ENCODE measurements at regions not wholly inside any gene's neighbourhood (a gene's known extent, or its start where the extent isn't known, plus 50 kb on each side); places are given as distances from the start of the nearest gene placed in this dataset.

DNA sequence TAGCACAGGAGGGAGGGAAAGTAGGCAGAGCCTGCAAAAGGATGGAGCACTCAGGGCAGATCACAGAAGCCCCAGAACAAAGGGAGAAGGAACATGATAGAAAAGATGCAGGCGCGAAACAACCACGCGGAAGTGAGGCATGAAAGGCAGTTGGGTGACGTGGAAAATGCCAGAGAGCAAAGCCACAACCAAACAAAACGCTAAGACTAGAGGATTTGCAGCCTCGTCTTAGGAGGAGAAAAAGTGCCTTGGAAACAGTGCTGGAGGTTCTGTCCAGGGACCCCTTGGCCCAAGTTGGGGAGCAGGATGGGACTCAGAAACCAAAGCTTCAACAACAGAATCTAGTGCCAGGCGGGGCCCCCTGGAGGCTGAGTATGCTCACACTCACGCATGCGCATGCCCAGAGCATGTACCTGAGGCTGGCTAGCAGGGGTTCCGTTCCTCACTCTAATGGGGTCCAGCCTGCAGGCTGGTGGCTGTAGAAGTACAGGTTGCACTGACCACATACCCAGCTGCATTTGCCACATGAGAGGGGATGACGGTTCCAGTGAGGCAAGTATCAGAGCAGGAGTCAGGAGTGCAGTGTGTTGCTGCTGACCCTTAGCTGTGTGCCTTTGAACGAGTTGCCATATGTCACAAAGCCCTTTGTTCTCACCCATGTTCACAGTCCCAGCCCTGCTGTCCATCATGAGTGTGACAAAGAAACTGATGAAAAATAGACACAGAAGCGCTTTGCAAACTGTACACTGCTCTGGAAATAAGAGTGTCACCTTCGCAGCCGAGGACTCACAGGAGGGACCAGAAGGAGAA is 568.6 kb upstream of the CADM1 start:
- H3K9ac ChIP-seq (ENCODE audit: low read length in 5 of 5): no peak overlapping the region

DNA sequence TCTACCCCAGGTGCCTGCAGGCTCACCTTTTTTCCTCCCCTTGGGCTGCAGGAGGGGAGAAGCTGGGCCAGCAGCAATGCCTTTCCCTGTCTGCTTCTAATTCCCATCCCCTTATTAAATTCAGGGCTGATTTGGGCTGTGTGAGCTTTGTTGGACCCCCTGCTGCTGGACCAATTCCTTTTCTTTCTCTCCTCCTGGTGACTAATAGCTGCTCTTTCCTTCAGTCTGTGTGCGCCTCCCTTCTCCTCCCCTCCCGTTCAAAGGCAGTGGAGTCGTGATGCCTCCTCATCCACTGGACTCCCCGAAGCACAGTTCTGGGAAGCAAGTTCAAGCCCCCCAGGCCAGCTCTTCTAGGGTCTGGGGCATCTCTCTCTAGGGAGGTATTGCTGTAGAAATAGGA is 567.9 kb upstream of the CADM1 start:
- Histone ChIP-seq H3K27me3 (ENCODE audit: control insufficient read depth in 5 of 5, insufficient read depth in 4 of 5, low read length in 5 of 5) (peaks cover 11 to 36% (median 16%) of the 10 kb centered on the region in 5 donors), H3K9ac (ENCODE audit: low read length in 5 of 5) (no peak overlapping the region), H3K27ac (ENCODE audit: low read depth, low read length) (no peak overlapping the region), H3K36me3 (ENCODE audit: control insufficient read depth in 5 of 5, insufficient read depth in 5 of 5, low read length in 5 of 5) (no peaks in the 10 kb centered on the region), H3K4me1 (ENCODE audit: control insufficient read depth in 5 of 5, insufficient read depth in 5 of 5, low read length in 5 of 5) (peaks cover 0 to 4% (median 0%) of the 10 kb centered on the region in 5 donors), H3K4me3 (ENCODE audit: low read depth in 1 of 5, low read length in 5 of 5) (no peak overlapping the region), H3K9me3 (ENCODE audit: control insufficient read depth in 5 of 5, low read length in 5 of 5) (peaks cover 0 to 3% (median 0%) of the 10 kb centered on the region in 5 donors)

More for the DNA sequence above, 568.6 kb upstream of the CADM1 start:
- Histone ChIP-seq H3K27ac (ENCODE audit: low read depth, low read length) (no peak overlapping the region), H3K9me3 (ENCODE audit: control insufficient read depth in 5 of 5, low read length in 5 of 5) (peaks cover 0 to 4% (median 0%) of the 10 kb centered on the region in 5 donors), H3K4me3 (ENCODE audit: low read depth in 1 of 5, low read length in 5 of 5) (no peak overlapping the region), H3K27me3 (ENCODE audit: control insufficient read depth in 5 of 5, insufficient read depth in 4 of 5, low read length in 5 of 5) (peaks cover 13 to 36% (median 16%) of the 10 kb centered on the region in 5 donors), H3K36me3 (ENCODE audit: control insufficient read depth in 5 of 5, insufficient read depth in 5 of 5, low read length in 5 of 5) (no peaks in the 10 kb centered on the region), H3K4me1 (ENCODE audit: control insufficient read depth in 5 of 5, insufficient read depth in 5 of 5, low read length in 5 of 5) (peaks cover 0 to 4% (median 0%) of the 10 kb centered on the region in 5 donors)

DNA sequence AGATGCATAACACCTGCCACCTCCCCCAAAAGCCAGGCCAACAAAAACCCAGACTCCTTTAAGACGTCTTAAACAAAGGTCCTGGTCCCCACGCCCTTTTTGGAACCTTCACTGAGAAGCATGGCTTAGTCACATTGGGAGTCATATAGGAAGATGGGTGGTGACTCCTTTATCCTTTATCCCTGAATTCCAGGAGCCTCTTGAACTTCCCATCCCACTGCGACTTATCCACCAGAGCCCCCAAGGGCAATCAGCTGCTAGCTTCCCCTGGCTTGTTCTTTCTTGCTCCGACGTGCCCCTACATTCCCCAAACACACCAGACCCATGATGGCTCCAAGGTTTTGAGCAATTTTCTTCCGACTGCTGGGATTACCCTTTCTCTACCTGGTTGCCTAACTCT is 567.0 kb upstream of the CADM1 start:
- Histone ChIP-seq H3K36me3 (ENCODE audit: control insufficient read depth in 5 of 5, insufficient read depth in 5 of 5, low read length in 5 of 5) (no peaks in the 10 kb centered on the region), H3K4me3 (ENCODE audit: low read depth in 1 of 5, low read length in 5 of 5) (no peak overlapping the region), H3K4me1 (ENCODE audit: control insufficient read depth in 5 of 5, insufficient read depth in 5 of 5, low read length in 5 of 5) (peaks cover 0 to 4% (median 0%) of the 10 kb centered on the region in 5 donors), H3K27ac (ENCODE audit: low read depth, low read length) (no peak overlapping the region), H3K27me3 (ENCODE audit: control insufficient read depth in 5 of 5, insufficient read depth in 4 of 5, low read length in 5 of 5) (peaks cover 11 to 36% (median 16%) of the 10 kb centered on the region in 5 donors), H3K9ac (ENCODE audit: low read length in 5 of 5) (no peak overlapping the region), H3K9me3 (ENCODE audit: control insufficient read depth in 5 of 5, low read length in 5 of 5) (no peaks in the 10 kb centered on the region)

DNA sequence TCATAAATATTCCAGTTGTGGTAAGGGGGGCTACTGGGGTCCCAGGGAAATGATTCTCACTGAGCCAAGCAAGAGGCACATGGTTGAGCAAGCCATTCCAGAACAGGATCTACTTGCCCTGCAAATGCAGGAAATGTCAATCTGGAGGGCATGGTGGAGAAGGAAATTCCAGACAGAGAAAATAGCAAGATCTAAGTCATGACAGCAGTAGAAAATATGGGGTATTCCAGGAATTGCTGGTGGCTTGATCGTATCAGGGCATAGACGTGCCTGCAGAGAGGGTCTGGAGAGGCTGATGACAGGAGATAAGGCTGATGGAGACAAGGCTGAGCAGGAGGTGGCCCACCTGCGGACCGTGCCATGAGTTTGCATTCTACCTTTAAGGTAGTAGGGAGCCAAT is 566.3 kb upstream of the CADM1 start:
- H3K36me3 ChIP-seq (ENCODE audit: control insufficient read depth in 5 of 5, insufficient read depth in 5 of 5, low read length in 5 of 5): no peaks in the 10 kb centered on the region
- no peak overlapping the region for H3K27ac ChIP-seq (ENCODE audit: low read depth, low read length)
- H3K4me3 ChIP-seq (ENCODE audit: low read depth in 1 of 5, low read length in 5 of 5): no peak overlapping the region
- H3K9ac ChIP-seq (ENCODE audit: low read length in 5 of 5): no peak overlapping the region
- H3K4me1 ChIP-seq (ENCODE audit: control insufficient read depth in 5 of 5, insufficient read depth in 5 of 5, low read length in 5 of 5): peaks cover 0 to 4% (median 0%) of the 10 kb centered on the region in 5 donors
- no peaks in the 10 kb centered on the region for H3K9me3 ChIP-seq (ENCODE audit: control insufficient read depth in 5 of 5, low read length in 5 of 5)
- peaks cover 11 to 38% (median 19%) of the 10 kb centered on the region in 5 donors for H3K27me3 ChIP-seq (ENCODE audit: control insufficient read depth in 5 of 5, insufficient read depth in 4 of 5, low read length in 5 of 5)

DNA sequence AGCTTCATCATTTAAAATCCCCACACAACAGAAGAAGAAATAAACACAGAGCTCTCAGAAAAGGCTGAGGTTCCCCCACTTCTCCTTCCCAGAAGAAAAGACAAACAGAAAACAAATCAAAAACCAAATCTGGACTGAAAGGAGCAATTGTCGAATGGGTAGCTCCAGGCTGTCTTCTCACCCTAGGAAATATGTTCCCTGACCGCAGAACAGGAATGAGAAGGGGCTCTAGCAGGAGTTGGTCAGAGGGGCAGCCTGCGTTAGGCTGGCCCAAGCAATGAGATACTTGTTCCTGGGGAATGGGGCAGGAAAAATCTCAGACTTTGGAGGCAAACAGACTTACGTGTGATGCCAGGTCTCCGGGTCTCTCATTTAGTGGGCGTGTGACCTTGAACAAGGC is 562.6 kb upstream of the CADM1 start:
- no peak overlapping the region for H3K9ac ChIP-seq (ENCODE audit: low read length in 5 of 5)
- no peak overlapping the region for H3K27ac ChIP-seq (ENCODE audit: low read depth, low read length)
- H3K4me1 ChIP-seq (ENCODE audit: control insufficient read depth in 5 of 5, insufficient read depth in 5 of 5, low read length in 5 of 5): peaks cover 0 to 9% (median 1%) of the 10 kb centered on the region in 5 donors
- no peaks in the 10 kb centered on the region for H3K36me3 ChIP-seq (ENCODE audit: control insufficient read depth in 5 of 5, insufficient read depth in 5 of 5, low read length in 5 of 5)
- no peaks in the 10 kb centered on the region for H3K9me3 ChIP-seq (ENCODE audit: control insufficient read depth in 5 of 5, low read length in 5 of 5)
- H3K27me3 ChIP-seq (ENCODE audit: control insufficient read depth in 5 of 5, insufficient read depth in 4 of 5, low read length in 5 of 5): peaks cover 3 to 28% (median 16%) of the 10 kb centered on the region in 5 donors
- no peak overlapping the region for H3K4me3 ChIP-seq (ENCODE audit: low read depth in 1 of 5, low read length in 5 of 5)

DNA sequence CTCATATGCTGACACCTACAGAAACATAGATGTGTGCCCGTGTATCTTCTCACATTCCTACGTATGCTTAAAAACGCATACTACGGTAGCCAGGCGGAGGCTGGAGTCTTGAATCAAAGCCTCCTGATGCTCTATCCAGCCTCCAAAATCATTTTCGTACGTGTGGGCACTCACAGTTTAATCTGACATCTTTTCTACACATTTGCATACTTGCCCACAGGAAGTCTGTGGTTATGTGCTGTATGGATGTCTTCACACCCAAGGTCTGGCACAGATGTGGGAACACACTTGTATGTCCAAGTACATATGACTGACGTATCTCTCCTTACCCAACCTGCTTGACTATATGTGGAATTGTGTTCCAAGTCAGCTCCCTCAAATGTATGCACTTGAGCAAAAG is 561.8 kb upstream of the CADM1 start:
- Histone ChIP-seq H3K9me3 (ENCODE audit: control insufficient read depth in 5 of 5, low read length in 5 of 5) (no peaks in the 10 kb centered on the region), H3K4me3 (ENCODE audit: low read depth in 1 of 5, low read length in 5 of 5) (no peak overlapping the region), H3K4me1 (ENCODE audit: control insufficient read depth in 5 of 5, insufficient read depth in 5 of 5, low read length in 5 of 5) (peaks cover 0 to 9% (median 1%) of the 10 kb centered on the region in 5 donors), H3K27ac (ENCODE audit: low read depth, low read length) (no peak overlapping the region), H3K9ac (ENCODE audit: low read length in 5 of 5) (no peak overlapping the region), H3K36me3 (ENCODE audit: control insufficient read depth in 5 of 5, insufficient read depth in 5 of 5, low read length in 5 of 5) (no peaks in the 10 kb centered on the region), H3K27me3 (ENCODE audit: control insufficient read depth in 5 of 5, insufficient read depth in 4 of 5, low read length in 5 of 5) (peaks cover 3 to 20% (median 8%) of the 10 kb centered on the region in 5 donors)

DNA sequence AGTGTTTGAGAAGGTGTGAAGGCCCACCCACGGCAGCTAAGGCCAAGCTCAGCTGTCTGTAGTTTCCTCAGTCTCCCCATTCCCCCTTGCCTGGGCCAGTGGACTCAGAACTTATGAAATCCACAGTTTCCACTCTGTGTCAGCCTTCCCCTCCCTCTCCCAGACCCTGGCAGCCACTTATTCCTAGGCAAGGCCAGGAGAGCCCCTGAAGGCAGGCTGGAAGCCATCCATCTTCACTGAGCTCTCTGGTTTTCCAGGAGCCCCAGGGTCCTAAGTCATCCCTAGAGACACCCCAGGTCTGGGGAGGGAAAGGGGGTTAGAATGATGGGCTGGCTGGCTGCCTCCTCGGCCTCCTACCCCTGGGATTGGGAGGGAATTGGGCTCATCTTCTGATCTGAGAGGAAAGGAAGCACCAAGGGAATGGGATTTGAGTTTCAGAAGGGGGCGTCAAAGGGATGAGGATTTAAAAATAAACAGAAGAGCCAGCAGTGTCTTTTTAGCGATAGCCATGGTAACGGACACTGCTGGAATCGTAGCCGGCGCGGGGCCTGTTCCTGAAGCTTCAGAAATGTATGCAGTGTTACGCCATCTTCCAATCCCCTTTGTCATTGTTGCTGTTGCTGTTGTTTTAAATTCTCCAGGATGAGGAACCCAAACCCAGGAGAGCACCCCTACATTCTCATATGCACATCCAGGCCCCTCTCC is 561.1 kb upstream of the CADM1 start:
- Histone ChIP-seq H3K36me3 (ENCODE audit: control insufficient read depth in 5 of 5, insufficient read depth in 5 of 5, low read length in 5 of 5) (no peaks in the 10 kb centered on the region), H3K27me3 (ENCODE audit: control insufficient read depth in 5 of 5, insufficient read depth in 4 of 5, low read length in 5 of 5) (peaks cover 3 to 16% (median 11%) of the 10 kb centered on the region in 5 donors), H3K4me3 (ENCODE audit: low read depth in 1 of 5, low read length in 5 of 5) (no peak overlapping the region), H3K4me1 (ENCODE audit: control insufficient read depth in 5 of 5, insufficient read depth in 5 of 5, low read length in 5 of 5) (peaks cover 0 to 9% (median 1%) of the 10 kb centered on the region in 5 donors), H3K27ac (ENCODE audit: low read depth, low read length) (no peak overlapping the region), H3K9me3 (ENCODE audit: control insufficient read depth in 5 of 5, low read length in 5 of 5) (no peaks in the 10 kb centered on the region), H3K9ac (ENCODE audit: low read length in 5 of 5) (no peak overlapping the region)

DNA sequence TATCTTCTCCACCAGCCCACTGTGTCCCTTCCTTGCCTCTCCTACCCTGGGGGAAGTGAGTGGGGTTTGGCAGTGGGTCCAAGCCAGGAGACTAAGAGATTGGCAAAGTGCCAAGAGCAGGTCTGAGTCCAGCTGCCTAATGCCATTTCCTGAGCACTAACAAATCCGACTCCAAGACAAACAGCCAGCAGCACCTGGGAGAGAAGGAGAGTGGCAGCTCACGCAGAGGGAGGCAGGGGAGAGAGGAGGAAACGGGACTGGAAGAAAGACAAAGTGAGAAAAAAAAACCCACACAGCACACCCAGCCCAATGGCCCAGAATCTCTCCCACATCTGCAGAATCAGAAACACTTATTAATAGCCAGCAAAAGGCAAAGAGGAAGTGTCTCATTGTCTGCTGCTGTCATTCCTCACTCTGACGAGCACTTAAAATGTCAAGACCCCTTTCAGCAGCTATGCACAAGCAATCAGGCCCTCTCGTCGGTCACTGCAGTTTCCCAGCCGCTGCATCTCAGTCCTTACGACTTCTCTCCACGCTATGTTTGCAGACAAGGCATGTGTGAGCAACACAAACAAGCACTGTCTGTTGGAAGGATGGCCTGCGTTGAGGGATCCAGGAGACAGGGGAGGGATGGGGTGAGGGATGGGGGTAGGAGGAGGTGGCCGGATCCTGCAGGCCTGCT is 558.4 kb upstream of the CADM1 start:
- Histone ChIP-seq H3K27ac (ENCODE audit: low read depth, low read length) (no peak overlapping the region), H3K27me3 (ENCODE audit: control insufficient read depth in 5 of 5, insufficient read depth in 4 of 5, low read length in 5 of 5) (peaks cover 3 to 15% (median 10%) of the 10 kb centered on the region in 5 donors), H3K4me1 (ENCODE audit: control insufficient read depth in 5 of 5, insufficient read depth in 5 of 5, low read length in 5 of 5) (peaks cover 0 to 9% (median 1%) of the 10 kb centered on the region in 5 donors), H3K36me3 (ENCODE audit: control insufficient read depth in 5 of 5, insufficient read depth in 5 of 5, low read length in 5 of 5) (no peaks in the 10 kb centered on the region), H3K9ac (ENCODE audit: low read length in 5 of 5) (no peak overlapping the region), H3K9me3 (ENCODE audit: control insufficient read depth in 5 of 5, low read length in 5 of 5) (no peaks in the 10 kb centered on the region), H3K4me3 (ENCODE audit: low read depth in 1 of 5, low read length in 5 of 5) (no peak overlapping the region)

DNA sequence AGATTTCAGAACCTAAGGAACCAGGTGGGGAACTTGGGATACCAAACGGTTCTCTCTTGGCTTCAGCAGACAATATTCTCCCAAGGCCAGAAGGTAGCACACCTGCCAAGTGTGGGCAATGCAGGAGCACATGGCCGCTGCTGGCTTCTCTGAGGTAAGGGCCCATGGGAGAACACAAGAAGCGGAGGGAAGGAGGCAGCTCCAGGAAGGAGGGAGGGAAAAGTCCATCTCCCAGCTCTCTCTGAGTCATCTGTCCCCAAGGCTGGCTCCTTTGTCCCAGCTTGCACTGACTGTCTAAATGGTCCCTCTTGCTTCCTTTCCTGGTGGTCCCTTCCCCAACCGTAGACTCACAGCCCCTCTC is 557.9 kb upstream of the CADM1 start:
- H3K4me1 ChIP-seq (ENCODE audit: control insufficient read depth in 5 of 5, insufficient read depth in 5 of 5, low read length in 5 of 5): peaks cover 0 to 9% (median 1%) of the 10 kb centered on the region in 5 donors
- H3K27ac ChIP-seq (ENCODE audit: low read depth, low read length): no peak overlapping the region
- no peaks in the 10 kb centered on the region for H3K36me3 ChIP-seq (ENCODE audit: control insufficient read depth in 5 of 5, insufficient read depth in 5 of 5, low read length in 5 of 5)
- H3K9ac ChIP-seq (ENCODE audit: low read length in 5 of 5): no peak overlapping the region
- H3K4me3 ChIP-seq (ENCODE audit: low read depth in 1 of 5, low read length in 5 of 5): no peak overlapping the region
- peaks cover 3 to 17% (median 10%) of the 10 kb centered on the region in 5 donors for H3K27me3 ChIP-seq (ENCODE audit: control insufficient read depth in 5 of 5, insufficient read depth in 4 of 5, low read length in 5 of 5)
- H3K9me3 ChIP-seq (ENCODE audit: control insufficient read depth in 5 of 5, low read length in 5 of 5): no peaks in the 10 kb centered on the region
